HepG2 (cell line): ENCODE measurements at regions not wholly inside any gene's neighbourhood (a gene's known extent, or its start where the extent isn't known, plus 50 kb on each side); places are given as distances from the start of the nearest gene placed in this dataset.

Source experiments
- ATAC-seq: fragments of 200-7000 bp; cut with Tn5 transposase; 3 replicates; pipeline ENCODE4 v1.9.1; 2020; ENCODE audit warnings: mild to moderate bottlenecking, moderate library complexity
- BruUV-seq: library from RNA; stranded (reverse); fragments of 400-500 nt; replicated peaks from 2 replicates; lab custom pipeline; 2021; lab: Mats Ljungman, UMichigan
- CTCF ChIA-PET: fragments of 300-600 bp; formaldehyde crosslinking; extraction: SDS; loops from one replicate; lab custom pipeline; 2021; ENCODE audit warnings: low total read pairs, inconsistent platforms, low intra/inter-chr PET ratio; lab: Yijun Ruan, JAX
- POLR2A ChIA-PET: fragments of 350-600 bp; sonication (Branson Sonifier 250); formaldehyde crosslinking; loops from one replicate; lab custom pipeline; 2020; ENCODE audit warnings: antibody characterized with exemption, inconsistent platforms; lab: Yijun Ruan, JAX
- DNase-seq: peaks from one replicate; pipeline ENCODE4 v3.0.0-alpha.2; 2015; ENCODE audit warnings: low spot score
- FAIRE-seq: peaks from 3 replicates; lab custom pipeline; 2011; peaks lifted over from hg19 to GRCh38; lab: Jason Lieb, UNC
- H2AFZ ChIP-seq: one replicate; pipeline ENCODE4 v1.6.1; 2011; ENCODE audit warnings: low read length, inconsistent platforms
- H3K27ac ChIP-seq: fragments of 300-600 bp; 3 replicates; pipeline ENCODE4 v1.8.0; 2011; ENCODE audit warnings: mixed run types, mild to moderate bottlenecking, mixed read lengths, low read length, inconsistent platforms; ENCODE audit not compliant: insufficient read depth; ENCODE audit errors: extremely low read length
- H3K27me3 ChIP-seq, 2 experiments: fragments of 200-600 bp in 1 of 2; 2 replicates in 1 of 2; 3 replicates in 1 of 2; pipeline versions ENCODE4 v1.6.0 to v1.8.0; 2011; ENCODE audit warnings: low read length in 2 of 2, mild to moderate bottlenecking in 2 of 2, moderate library complexity in 2 of 2, inconsistent platforms in 1 of 2; ENCODE audit not compliant: insufficient read depth in 2 of 2, control insufficient read depth in 1 of 2
- H3K36me3 ChIP-seq, 2 experiments: fragments of 200-600 bp in 1 of 2; replicated peaks in 1 of 2; 2 replicates in 1 of 2; 3 replicates in 1 of 2; pipeline versions ENCODE4 v1.5.1 to v1.8.0; 2011; ENCODE audit warnings: low read length in 2 of 2, inconsistent platforms in 1 of 2; ENCODE audit not compliant: insufficient read depth in 2 of 2, control insufficient read depth in 1 of 2
- H3K4me1 ChIP-seq: 2 replicates; pipeline ENCODE4 v1.5.1; 2012; ENCODE audit warnings: low read length, inconsistent platforms; ENCODE audit not compliant: insufficient read depth
- H3K4me2 ChIP-seq: 2 replicates; pipeline ENCODE4 v1.6.0; 2011; ENCODE audit warnings: low read depth, low read length, inconsistent platforms
- H3K4me3 ChIP-seq, 3 experiments: fragments of 200-600 bp in 1 of 3; sonication (generic), shearing (Covaris generic) in 1 of 3; replicated peaks in 1 of 3; 2 replicates each; pipeline ENCODE4 v1.5.1; 2011 to 2016; ENCODE audit warnings: low read length in 3 of 3, inconsistent platforms in 2 of 3, low read depth in 2 of 3, mild to moderate bottlenecking in 2 of 3, control low read depth in 1 of 3, mixed read lengths in 1 of 3; ENCODE audit not compliant: insufficient read depth in 1 of 3
- H3K79me2 ChIP-seq: one replicate; pipeline ENCODE4 v1.6.1; 2011; ENCODE audit warnings: low read length, inconsistent platforms; ENCODE audit not compliant: insufficient read depth
- H3K9ac ChIP-seq: 2 replicates; pipeline ENCODE4 v1.6.0; 2011; ENCODE audit warnings: mild to moderate bottlenecking, low read depth, low read length, inconsistent platforms; ENCODE audit not compliant: insufficient read depth
- H3K9me3 ChIP-seq: 2 replicates; pipeline ENCODE4 v1.5.1; 2012; ENCODE audit warnings: mild to moderate bottlenecking, low read length
- H4K20me1 ChIP-seq: 2 replicates; pipeline ENCODE4 v1.6.0; 2011; ENCODE audit warnings: inconsistent platforms, mild to moderate bottlenecking, low read length, moderate library complexity; ENCODE audit not compliant: insufficient read depth
- AKAP8 ChIP-seq: sonication (generic); formaldehyde crosslinking; IDR thresholded peaks from 2 replicates; pipeline ENCODE4 v1.5.1; 2020; ENCODE audit warnings: mild to moderate bottlenecking, missing genetic modification reagents
- ATF1 ChIP-seq: IDR thresholded peaks from 2 replicates; pipeline ENCODE4 v1.6.1; 2016; ENCODE audit warnings: mild to moderate bottlenecking, control low read depth
- DR1 ChIP-seq: sonication (generic); formaldehyde crosslinking; IDR thresholded peaks from 2 replicates; pipeline ENCODE4 v1.8.0; 2021; ENCODE audit warnings: mild to moderate bottlenecking, missing genetic modification reagents, inconsistent platforms
- KDM3A ChIP-seq: IDR thresholded peaks from 2 replicates; pipeline ENCODE4 v1.6.1; 2018; ENCODE audit warnings: low read depth, missing compliant biosample characterization
- MIER3 ChIP-seq: IDR thresholded peaks from 2 replicates; pipeline ENCODE4 v1.6.1; 2016; ENCODE audit warnings: missing compliant biosample characterization, borderline replicate concordance
- PHB2 ChIP-seq: fragments of 450-650 bp; IDR thresholded peaks from 2 replicates; pipeline ENCODE4 v1.6.1; 2018; ENCODE audit not compliant: partially characterized antibody
- RBAK ChIP-seq: sonication (generic); formaldehyde crosslinking; IDR thresholded peaks from 2 replicates; pipeline ENCODE4 v1.5.1; 2020; ENCODE audit warnings: mild to moderate bottlenecking, missing genetic modification reagents
- SMC3 ChIP-seq: IDR thresholded peaks from 2 replicates; pipeline ENCODE4 v1.6.1; 2011; ENCODE audit warnings: low read length, improper control_type of control experiment
- SRF ChIP-seq: IDR thresholded peaks from 2 replicates; pipeline ENCODE4 v1.6.1; 2011; ENCODE audit warnings: mild to moderate bottlenecking, low read depth, low read length, moderate library complexity
- TCF7 ChIP-seq: sonication (generic); IDR thresholded peaks from 2 replicates; pipeline ENCODE4 v1.6.1; 2016; ENCODE audit warnings: antibody characterized with exemption, low read depth
- ZBTB38 ChIP-seq: sonication (generic); formaldehyde crosslinking; IDR thresholded peaks from 2 replicates; pipeline ENCODE4 v1.5.1; 2020; ENCODE audit warnings: mild to moderate bottlenecking, missing genetic modification reagents
- ZNF430 ChIP-seq: sonication (generic); formaldehyde crosslinking; IDR thresholded peaks from 2 replicates; pipeline ENCODE4 v1.9.0; 2021; ENCODE audit warnings: mild to moderate bottlenecking, missing genetic modification reagents
- ZNF720 ChIP-seq: sonication (generic); formaldehyde crosslinking; IDR thresholded peaks from 2 replicates; pipeline ENCODE4 v1.4.0; 2020; ENCODE audit warnings: missing genetic modification reagents
- ZSCAN20 ChIP-seq: sonication (generic); formaldehyde crosslinking; IDR thresholded peaks from 2 replicates; pipeline ENCODE4 v1.4.0; 2020; ENCODE audit warnings: missing genetic modification reagents, mild to moderate bottlenecking, borderline replicate concordance
- WGBS: methylation state at CpG from one replicate; pipeline ENCODE4 v1.1.6; 2017; ENCODE audit warnings: low lambda C conversion rate; 5-methylcytosine and 5-hydroxymethylcytosine counted together
- in situ Hi-C: cut with HindIII; loops from 2 replicates; pipeline ENCODE4 v1.10.0; 2017; ENCODE audit warnings: low pct_unique_long_range_greater_than_20kb; ENCODE audit not compliant: extremely low pct_ligation_motif_present
- intact Hi-C: fragments of 100-400 bp; cut with micrococcal nuclease; formaldehyde crosslinking; loops from one replicate; pipeline ENCODE4 v1.10.0; 2022; ENCODE audit not compliant: unreplicated experiment
- TF ChIP-seq, protein P1 (sequence below): sonication (generic); formaldehyde crosslinking; conservative IDR thresholded peaks from 2 replicates; pipeline ENCODE4 v1.5.0; 2020; ENCODE audit warnings: missing genetic modification reagents
- TF ChIP-seq, protein P2 (sequence below): sonication (generic); formaldehyde crosslinking; IDR thresholded peaks from 2 replicates; pipeline ENCODE4 v1.4.0; 2020; ENCODE audit warnings: missing genetic modification reagents, low read depth, mild to moderate bottlenecking, borderline replicate concordance
- TF ChIP-seq, protein P3 (sequence below): sonication (generic); formaldehyde crosslinking; IDR thresholded peaks from 2 replicates; pipeline ENCODE4 v1.5.1; 2020; ENCODE audit warnings: missing genetic modification reagents, mild to moderate bottlenecking, borderline replicate concordance

DNA sequence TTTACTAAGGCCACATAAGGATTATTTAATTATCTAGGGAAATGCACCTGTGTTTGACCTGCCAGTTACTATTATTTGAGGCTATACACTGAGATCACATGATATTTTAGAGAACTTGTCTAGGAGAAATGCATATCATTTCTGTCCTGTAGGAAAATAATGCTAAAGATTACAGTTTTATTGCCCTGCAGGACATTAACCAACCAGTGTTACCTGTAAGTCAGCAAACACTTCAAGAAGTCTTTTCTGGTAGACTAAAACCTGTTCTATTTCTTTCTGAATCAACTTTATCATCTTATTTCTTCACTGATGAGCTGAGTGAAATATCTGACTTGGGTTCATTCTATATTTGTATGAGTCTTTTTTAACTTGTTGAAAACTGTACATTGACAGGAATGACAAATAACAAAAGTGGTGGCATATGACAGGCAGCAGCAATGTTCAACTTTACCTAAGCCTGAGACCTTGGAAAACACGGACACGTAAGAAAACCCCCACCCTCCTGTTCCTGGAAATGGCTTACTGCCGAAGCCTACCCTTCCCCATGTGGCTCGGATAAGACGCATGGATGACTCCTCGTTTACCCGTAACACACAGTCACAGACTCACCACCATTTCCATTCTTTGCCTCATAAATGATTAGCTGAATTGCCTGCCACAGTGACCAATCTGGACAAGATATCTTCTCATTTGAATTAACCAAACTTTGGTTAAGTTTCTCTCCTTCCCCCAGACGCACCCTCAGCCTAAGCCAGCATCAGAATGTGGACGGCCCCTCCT, 118.0 kb upstream of the CD93 start (continued):
- TF ChIP-seq, protein P1, sequence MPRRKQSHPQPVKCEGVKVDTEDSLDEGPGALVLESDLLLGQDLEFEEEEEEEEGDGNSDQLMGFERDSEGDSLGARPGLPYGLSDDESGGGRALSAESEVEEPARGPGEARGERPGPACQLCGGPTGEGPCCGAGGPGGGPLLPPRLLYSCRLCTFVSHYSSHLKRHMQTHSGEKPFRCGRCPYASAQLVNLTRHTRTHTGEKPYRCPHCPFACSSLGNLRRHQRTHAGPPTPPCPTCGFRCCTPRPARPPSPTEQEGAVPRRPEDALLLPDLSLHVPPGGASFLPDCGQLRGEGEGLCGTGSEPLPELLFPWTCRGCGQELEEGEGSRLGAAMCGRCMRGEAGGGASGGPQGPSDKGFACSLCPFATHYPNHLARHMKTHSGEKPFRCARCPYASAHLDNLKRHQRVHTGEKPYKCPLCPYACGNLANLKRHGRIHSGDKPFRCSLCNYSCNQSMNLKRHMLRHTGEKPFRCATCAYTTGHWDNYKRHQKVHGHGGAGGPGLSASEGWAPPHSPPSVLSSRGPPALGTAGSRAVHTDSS (CRISPR knock-in tag): no peak
- TF ChIP-seq DR1 (CRISPR knock-in tag) (no peak), PHB2 (no peak), SMC3 (no peak), ZSCAN20 (CRISPR knock-in tag) (no peak), ZNF720 (no peak)
- TF ChIP-seq, protein P2, sequence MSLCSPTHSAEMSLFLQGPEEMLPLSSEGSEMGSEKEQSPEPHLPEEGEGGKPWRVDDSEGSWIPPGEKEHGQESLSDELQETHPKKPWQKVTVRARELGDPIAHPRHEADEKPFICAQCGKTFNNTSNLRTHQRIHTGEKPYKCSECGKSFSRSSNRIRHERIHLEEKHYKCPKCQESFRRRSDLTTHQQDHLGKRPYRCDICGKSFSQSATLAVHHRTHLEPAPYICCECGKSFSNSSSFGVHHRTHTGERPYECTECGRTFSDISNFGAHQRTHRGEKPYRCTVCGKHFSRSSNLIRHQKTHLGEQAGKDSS (CRISPR knock-in tag): no peak

DNA sequence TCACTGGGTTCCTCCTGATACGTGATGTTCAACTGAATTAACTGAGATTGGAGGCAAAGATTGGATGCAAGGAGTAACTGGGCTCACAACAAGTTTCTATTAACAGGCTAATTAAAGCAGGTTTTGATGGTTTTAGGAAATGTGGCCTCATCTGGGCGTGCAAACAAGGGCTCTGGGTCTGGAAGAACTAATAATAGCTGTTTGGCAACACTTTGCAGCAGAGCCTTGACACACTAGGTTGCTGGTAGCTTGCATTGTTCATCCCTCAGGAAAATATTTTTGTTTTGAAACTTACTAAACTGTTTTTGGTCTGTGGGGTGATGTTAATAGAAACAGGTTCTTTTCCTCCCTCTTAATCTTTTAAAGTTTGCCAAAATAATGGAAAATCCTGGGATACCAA, 117.2 kb upstream of the CD93 start:
- FAIRE-seq: no peak
- ATAC-seq: no peak
- intact Hi-C loops: no loop called here
- no TSS peak for BruUV-seq
- TF ChIP-seq AKAP8 (CRISPR knock-in tag): no peak
- no peak for TF ChIP-seq RBAK (CRISPR knock-in tag)
- TF ChIP-seq ZBTB38: no peak
- no peak for TF ChIP-seq KDM3A (CRISPR knock-in tag)
- TF ChIP-seq TCF7: no peak
- no peak for TF ChIP-seq ATF1 (CRISPR knock-in tag)
- TF ChIP-seq MIER3 (CRISPR knock-in tag): no peak
- no peak for TF ChIP-seq ZNF430 (CRISPR knock-in tag)
- TF ChIP-seq, protein P3, sequence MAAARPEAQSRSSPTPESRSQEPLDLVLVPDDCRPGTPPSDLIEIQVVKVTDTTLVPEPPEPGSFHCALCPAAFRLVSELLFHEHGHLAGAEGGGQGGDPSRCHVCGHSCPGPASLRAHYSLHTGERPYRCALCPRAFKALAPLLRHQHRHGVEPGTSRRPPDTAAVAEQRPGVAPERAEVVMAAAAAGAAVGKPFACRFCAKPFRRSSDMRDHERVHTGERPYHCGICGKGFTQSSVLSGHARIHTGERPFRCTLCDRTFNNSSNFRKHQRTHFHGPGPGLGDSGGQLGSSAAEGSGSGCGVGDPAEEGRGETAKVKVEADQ: no peak
- no peak for TF ChIP-seq SRF
- no peaks in the 10 kb centered on the region for H3K79me2 ChIP-seq
- ChIA-PET CTCF (no interaction called here), POLR2A (no interaction called here)
- H3K9ac ChIP-seq: no peak overlapping the region
- H3K27ac ChIP-seq: no peak overlapping the region
- in situ Hi-C loops: loop anchor here (5.0 to 10.0 kb wide), 2 partner anchors 511 to 869 kb away; no protein-coding TSS in a partner anchor
- 0% methylated on average over 2 of the region's 2 CpGs for WGBS
- no peak for DNase-seq
- no peaks in the 10 kb centered on the region for H3K9me3 ChIP-seq
- H3K4me2 ChIP-seq: no peak overlapping the region
- no peaks in the 10 kb centered on the region for H4K20me1 ChIP-seq
- peaks cover 0 to 14% of the 10 kb centered on the region in 2 experiments; a peak in 2 of 5 replicates for H3K27me3 ChIP-seq
- H3K4me3 ChIP-seq: no peak overlapping the region
- H2AFZ ChIP-seq: no peak overlapping the region
- no peaks in the 10 kb centered on the region for H3K36me3 ChIP-seq
- H3K4me1 ChIP-seq: no peaks in the 10 kb centered on the region
